Right ventricle myocardium inferior (tissue), 1 donor: ENCODE measurements at regions not wholly inside any gene's neighbourhood (a gene's known extent, or its start where the extent isn't known, plus 50 kb on each side); places are given as distances from the start of the nearest gene placed in this dataset.

Experiments
- ATAC-seq: fragments of 200-7000 bp; cut with Tn5 transposase; one replicate; pipeline ENCODE4 v1.9.1; 2020; ENCODE audit warnings: mild to moderate bottlenecking, moderate library complexity
- DNase-seq: peaks from one replicate; pipeline ENCODE4 v3.0.0; 2021; ENCODE audit errors: missing footprints
- intact Hi-C: fragments of 100-400 bp; cut with DNase I; formaldehyde crosslinking; loops from one replicate; pipeline ENCODE4 v1.11.0; 2022
- donor health status: DM: no; HTN: yes; CAD: no; lungs with severe emphysema.

- ATAC-seq: no peak
- intact Hi-C loops: no loop called here
- DNase-seq: no peak
Measured at GRCh38 chr11:107172996-107173395, 154.7 kb upstream of the GUCY1A2 start.

GRCh38 chr11:107157809-107158187 lies 139.5 kb upstream of the GUCY1A2 start:
- DNase-seq (no peak), ATAC-seq (no peak)
- intact Hi-C loops: no loop called here

GRCh38 chr11:107157146-107157808 lies 139.0 kb upstream of the GUCY1A2 start:
- DNase-seq: no peak
- intact Hi-C loops: no loop called here

GRCh38 chr11:107151579-107151978 lies 133.3 kb upstream of the GUCY1A2 start:
- no peak for DNase-seq
- intact Hi-C loops: no loop called here
- ATAC-seq: no peak

More at GRCh38 chr11:107157146-107157808, 139.0 kb upstream of the GUCY1A2 start:
- ATAC-seq: no peak

- no peak for ATAC-seq
- no peak for DNase-seq
- intact Hi-C loops: no loop called here
Measured at GRCh38 chr11:107151158-107151557, 132.9 kb upstream of the GUCY1A2 start.

GRCh38 chr11:107140983-107141382 lies 122.7 kb upstream of the GUCY1A2 start:
- ATAC-seq: no peak
- DNase-seq: no peak
- intact Hi-C loops: no loop called here

GRCh38 chr11:107139396-107139795 lies 121.1 kb upstream of the GUCY1A2 start:
- intact Hi-C loops: no loop called here
- no peak for ATAC-seq

GRCh38 chr11:107136892-107137291 lies 118.6 kb upstream of the GUCY1A2 start:
- ATAC-seq: no peak
- intact Hi-C loops: no loop called here
- DNase-seq: no peak

More at GRCh38 chr11:107139396-107139795, 121.1 kb upstream of the GUCY1A2 start:
- DNase-seq: no peak

GRCh38 chr11:107131756-107132155 lies 113.5 kb upstream of the GUCY1A2 start:
- intact Hi-C loops: no loop called here
- DNase-seq (no peak), ATAC-seq (no peak)

GRCh38 chr11:107123022-107123421 lies 104.7 kb upstream of the GUCY1A2 start:
- ATAC-seq (no peak), DNase-seq (no peak)
- intact Hi-C loops: no loop called here

- intact Hi-C loops: no loop called here
- ATAC-seq (no peak), DNase-seq (no peak)
Measured at GRCh38 chr11:107118025-107118720, 99.9 kb upstream of the GUCY1A2 start.

- ATAC-seq (no peak), DNase-seq (no peak)
- intact Hi-C loops: no loop called here
Measured at GRCh38 chr11:107116358-107116757, 98.1 kb upstream of the GUCY1A2 start.

GRCh38 chr11:107102692-107103477 lies 84.6 kb upstream of the GUCY1A2 start:
- ATAC-seq (peak; percentile 37), DNase-seq (no peak)
- intact Hi-C loops: no loop called here

GRCh38 chr11:107092667-107093066 lies 74.4 kb upstream of the GUCY1A2 start:
- no peak for DNase-seq
- intact Hi-C loops: no loop called here
- no peak for ATAC-seq

GRCh38 chr11:107078375-107078774 lies 60.1 kb upstream of the GUCY1A2 start:
- DNase-seq (no peak), ATAC-seq (no peak)
- intact Hi-C loops: no loop called here

GRCh38 chr11:107076832-107077231 lies 58.6 kb upstream of the GUCY1A2 start:
- intact Hi-C loops: no loop called here
- ATAC-seq (no peak), DNase-seq (no peak)

- intact Hi-C loops: no loop called here
- DNase-seq (no peak), ATAC-seq (no peak)
Measured at GRCh38 chr11:107071129-107071528, 52.9 kb upstream of the GUCY1A2 start.
